IPS DF 4.7 (cell line): ENCODE measurements at regions not wholly inside any gene's neighbourhood (a gene's known extent, or its start where the extent isn't known, plus 50 kb on each side); places are given as distances from the start of the nearest gene placed in this dataset.
A peak's percentile ranks its signal among the peaks of the same experiment; 100 is the strongest.

Experiments
- DNase-seq: peaks from one replicate; pipeline ENCODE4 v3.0.0-alpha.2; 2013; ENCODE audit warnings: low spot score; ENCODE audit errors: extremely low read depth

DNA sequence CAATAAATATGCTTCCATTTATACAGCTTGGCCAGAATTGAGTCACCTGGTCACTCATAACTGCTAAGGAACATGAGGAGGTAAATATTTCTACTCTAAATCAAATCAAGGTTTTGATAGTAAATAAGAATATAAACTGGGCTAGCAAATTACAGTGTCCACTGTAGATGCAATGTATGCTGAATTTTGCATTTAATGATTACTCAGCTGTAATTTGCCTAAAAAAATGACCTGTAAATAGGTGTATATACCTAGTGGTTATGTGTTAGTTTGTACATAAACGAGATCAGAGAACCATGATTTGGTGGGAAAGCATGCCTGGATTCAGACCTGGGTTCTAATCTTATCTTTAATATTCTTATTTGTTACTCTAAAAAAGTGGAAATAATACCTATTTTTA lies 76.6 kb upstream of the CNTN1 start:
- DNase-seq: no peak

DNA sequence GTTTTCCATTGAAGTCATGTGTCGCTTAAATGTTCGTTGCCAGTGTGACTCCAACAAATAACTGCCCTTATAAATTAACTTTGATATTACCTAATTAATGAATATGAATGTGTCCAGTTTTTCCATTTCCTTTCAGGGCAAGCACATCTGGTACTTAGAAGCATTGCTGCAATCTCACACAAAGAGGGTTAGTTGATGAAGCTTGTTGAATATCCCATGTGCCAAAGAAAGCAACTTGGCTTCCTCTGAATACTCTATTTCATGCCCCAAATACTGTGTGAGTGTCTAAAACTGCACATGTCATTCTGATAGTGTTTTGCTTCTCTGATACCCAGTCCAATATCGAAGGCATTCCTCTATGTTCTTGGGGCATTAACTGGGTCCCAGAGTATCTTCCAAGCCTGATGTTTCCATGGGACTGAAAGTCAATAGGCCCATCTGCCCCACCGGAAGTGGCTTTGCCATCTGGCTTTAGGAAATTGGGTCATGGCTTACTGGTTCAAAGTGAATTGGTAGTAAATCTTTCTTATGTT lies 75.8 kb upstream of the CNTN1 start:
- DNase-seq: no peak

DNA sequence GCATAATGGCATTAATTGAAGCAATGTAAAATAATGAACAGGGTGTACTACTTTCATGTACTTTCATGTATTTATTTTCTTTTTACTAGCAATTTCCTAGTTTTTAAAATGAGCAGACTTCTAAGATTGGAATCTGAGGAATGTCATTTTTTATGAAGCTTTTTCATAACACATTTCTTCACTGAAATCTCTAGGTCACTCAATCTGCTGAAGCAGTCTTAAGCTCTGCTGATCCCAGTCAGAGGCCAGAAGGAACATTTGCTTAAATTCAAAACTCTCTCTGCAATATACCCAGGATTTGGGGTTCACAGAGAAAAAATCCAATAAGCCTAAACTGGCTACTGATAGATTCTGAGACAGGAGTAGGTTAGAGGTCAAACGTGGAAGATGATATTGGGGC lies 73.6 kb upstream of the CNTN1 start:
- DNase-seq: no peak

DNA sequence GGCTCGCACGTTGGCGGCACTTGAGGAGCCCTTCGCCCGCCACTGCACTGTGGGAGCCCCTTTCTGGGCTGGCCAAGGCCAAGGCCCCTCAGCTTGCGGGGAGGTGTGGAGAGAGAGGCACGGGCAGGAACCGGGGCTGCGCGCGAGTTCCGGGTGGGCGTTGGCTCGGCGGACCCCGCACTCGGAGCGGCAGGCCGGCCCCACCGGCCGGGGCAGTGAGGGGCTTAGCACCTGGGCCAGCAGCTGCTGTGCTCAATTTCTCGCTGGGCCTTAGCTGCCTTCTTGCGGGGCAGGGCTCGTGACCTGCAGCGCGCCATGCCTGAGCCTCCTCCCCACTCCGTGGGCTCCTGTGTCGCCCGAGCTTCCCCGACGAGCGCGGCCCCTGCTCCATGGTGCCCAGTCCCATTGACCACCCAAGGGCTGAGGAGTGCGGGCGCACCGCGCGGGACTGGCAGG lies 71.6 kb upstream of the CNTN1 start:
- DNase-seq: no peak

DNA sequence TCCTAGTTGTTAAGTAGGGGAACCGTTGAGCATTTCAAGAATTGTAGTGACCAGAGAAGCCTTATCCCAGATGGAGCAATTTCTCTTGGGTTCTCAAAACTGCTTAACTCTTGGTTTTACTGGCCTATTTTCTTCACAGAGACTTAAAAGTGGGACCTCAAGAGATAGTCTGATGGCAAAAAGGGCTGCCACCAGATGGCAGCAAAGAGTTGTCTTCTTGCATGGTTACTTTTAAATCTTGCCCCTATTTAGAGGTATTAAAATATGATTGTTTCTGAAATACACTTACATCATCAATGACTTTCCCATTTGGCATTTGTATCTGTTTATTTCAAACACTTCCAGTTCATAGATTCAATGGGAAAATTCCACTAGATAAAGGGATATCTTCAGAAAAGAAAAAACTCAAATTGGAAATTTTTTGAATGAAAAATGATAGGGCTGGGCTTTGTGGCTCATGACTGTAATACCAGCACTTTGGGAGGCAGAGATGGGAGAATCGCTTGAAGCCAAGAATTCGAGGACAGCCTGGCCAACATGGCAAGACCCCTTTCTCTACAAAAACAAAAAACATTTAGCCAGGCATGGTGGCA lies 69.9 kb upstream of the CNTN1 start:
- DNase-seq: peak; percentile 22

DNA sequence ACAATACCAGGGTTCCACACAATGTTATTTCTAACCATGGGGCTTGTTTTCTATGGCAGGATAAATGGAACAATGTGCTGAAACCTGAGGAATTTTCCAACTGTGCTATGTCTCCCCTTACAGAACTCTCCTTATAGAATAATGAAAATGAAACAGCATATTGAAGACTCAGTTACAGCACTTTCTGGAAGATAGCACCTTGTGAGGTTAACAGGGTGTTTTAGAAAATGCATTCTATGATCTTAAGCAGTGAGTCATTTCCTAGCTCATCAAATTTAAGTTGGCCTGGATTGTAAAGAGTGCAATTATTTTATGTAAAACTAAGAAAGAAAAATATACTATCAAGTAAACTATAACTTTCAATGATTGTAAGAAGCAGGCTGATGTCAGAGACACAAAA lies 60.1 kb upstream of the CNTN1 start:
- DNase-seq: no peak

DNA sequence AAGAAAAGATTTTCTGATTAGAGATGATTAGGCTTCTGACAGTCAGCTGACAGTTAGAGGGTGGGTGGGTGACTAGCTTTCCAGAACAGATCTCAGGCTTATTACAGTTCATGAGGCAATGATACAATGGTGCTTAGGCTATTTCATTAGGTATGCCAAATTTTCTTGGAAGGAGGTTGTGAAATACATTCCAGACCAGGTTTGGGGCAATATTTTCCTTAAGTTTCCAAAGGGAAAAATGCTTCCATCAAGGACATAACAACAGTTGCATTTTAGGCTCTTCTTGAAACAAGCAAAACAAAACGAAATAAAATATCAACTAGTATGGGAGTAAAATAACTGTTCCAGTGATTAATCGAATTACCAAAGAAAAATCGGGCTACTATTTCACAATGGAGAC lies 59.3 kb upstream of the CNTN1 start:
- DNase-seq: no peak

DNA sequence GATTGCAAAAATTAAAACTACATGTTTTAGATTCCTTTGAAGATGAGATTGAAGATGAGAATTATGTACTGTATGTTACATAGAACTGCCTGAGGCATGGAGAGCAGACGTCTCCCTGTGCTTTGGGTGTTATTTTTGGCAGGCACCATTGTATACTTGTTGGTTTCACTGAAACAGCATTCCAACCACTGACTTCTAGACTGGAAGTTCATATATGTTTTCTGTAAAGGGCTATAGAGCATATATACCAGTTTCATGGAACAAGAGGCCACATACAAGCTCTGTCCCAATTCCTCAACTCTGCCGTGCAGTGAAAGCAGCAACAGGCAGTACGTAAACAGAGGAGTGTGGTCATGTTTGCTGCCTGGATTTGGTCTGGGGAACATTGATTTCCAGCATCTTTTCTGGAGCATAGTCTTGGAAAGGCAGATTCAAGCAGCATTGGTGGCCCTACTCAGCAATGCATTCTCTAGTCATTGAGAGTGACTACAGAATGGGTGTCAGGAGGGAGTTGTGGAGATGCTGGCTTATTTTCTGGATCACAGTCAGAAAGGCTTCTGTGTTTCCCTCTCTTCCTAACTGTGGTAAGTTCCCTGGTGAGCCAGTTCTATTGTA lies 57.6 kb upstream of the CNTN1 start:
- DNase-seq: no peak

DNA sequence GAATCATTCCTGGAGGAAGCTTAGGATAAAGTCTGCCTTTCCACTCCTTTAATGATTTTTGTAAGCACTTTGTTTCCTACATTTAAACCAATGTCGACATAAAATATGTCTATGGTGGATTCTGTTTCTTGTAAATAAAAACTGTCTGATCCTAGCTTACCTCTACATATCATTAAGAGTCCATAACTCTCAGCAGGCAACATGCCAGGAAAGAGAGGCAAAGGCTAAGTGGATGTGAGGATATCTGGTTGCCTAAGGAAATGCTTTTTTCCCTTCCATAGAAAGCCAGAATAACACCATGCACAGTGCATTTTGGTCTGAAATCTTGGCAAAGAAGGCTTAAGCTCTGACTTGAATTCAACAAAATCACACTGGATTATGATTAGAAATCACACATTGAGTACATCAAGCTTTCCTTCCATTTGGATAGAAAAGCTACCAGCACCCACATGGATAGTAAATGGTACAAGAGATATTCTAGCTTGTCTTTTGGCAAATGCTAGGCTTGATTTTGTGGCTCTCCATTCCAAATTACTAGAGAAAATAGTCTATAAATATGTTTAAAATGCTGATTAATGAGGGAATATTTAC lies 57.0 kb upstream of the CNTN1 start:
- DNase-seq: no peak
